ENCODE measurements at regions not wholly inside any gene's neighbourhood (a gene's known extent, or its start where the extent isn't known, plus 50 kb on each side); places are given as distances from the start of the nearest gene placed in this dataset.

DNA sequence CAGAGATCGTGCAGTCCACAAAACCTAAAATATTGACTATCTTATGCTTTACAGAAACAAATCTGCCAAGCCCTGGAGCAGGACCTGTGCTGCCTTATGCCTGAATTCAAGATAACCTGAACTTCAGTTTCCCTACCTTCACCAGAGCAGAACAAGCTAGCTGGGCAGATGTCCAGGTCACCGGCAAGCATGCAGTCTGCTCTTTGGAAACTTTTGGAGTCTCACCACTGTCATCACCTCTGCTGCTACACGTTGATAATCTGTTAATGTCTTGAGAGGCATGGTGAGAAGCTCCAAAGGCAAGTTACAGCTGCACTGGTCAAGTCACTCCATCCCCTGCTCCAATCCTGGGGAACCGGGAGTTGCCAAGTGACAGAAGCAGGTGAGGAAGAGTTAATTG lies 354.2 kb downstream of the RBM43 start:
- H3K4me2 ChIP-seq = no peak overlapping the region
- TF ChIP-seq EZH2phosphoT487 (IDR thresholded peaks at IDR 0.05) = no peak
- no peak for TF ChIP-seq EZH2 (IDR thresholded peaks at IDR 0.05)
- TF ChIP-seq, protein P1, sequence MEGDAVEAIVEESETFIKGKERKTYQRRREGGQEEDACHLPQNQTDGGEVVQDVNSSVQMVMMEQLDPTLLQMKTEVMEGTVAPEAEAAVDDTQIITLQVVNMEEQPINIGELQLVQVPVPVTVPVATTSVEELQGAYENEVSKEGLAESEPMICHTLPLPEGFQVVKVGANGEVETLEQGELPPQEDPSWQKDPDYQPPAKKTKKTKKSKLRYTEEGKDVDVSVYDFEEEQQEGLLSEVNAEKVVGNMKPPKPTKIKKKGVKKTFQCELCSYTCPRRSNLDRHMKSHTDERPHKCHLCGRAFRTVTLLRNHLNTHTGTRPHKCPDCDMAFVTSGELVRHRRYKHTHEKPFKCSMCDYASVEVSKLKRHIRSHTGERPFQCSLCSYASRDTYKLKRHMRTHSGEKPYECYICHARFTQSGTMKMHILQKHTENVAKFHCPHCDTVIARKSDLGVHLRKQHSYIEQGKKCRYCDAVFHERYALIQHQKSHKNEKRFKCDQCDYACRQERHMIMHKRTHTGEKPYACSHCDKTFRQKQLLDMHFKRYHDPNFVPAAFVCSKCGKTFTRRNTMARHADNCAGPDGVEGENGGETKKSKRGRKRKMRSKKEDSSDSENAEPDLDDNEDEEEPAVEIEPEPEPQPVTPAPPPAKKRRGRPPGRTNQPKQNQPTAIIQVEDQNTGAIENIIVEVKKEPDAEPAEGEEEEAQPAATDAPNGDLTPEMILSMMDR (IDR thresholded peaks at IDR 0.05) = no peak
- H2AFZ ChIP-seq (replicated peaks) = no peak overlapping the region
- H3K4me3 Mint-ChIP-seq = no peak overlapping the region
- no peak overlapping the region for H3K27ac ChIP-seq
- H4K20me1 ChIP-seq (ENCODE audit: low read depth) = no peaks in the 10 kb centered on the region
- H3K4me1 ChIP-seq = no peaks in the 10 kb centered on the region
- no peaks in the 10 kb centered on the region for H3K27me3 ChIP-seq
- H3K9ac ChIP-seq = no peak overlapping the region
- H3K4me1 Mint-ChIP-seq = peaks cover 5% of the 10 kb centered on the region
- H3K9me3 ChIP-seq (ENCODE audit: low read depth) = no peaks in the 10 kb centered on the region
- H3K36me3 Mint-ChIP-seq = peaks cover 2% of the 10 kb centered on the region
- no peaks in the 10 kb centered on the region for H3F3A ChIP-seq (ENCODE audit: low read depth)
- H3K36me3 ChIP-seq = no peaks in the 10 kb centered on the region
- no peaks in the 10 kb centered on the region for H3K79me2 ChIP-seq (ENCODE audit: low read depth)
- peaks cover 2% of the 10 kb centered on the region for H3K9me3 Mint-ChIP-seq
- no peak for DNase-seq (ENCODE audit: low spot score)
- H3K4me3 ChIP-seq = no peak overlapping the region
- H3K27ac Mint-ChIP-seq = no peak overlapping the region
- peaks cover 5% of the 10 kb centered on the region for H3K27me3 Mint-ChIP-seq (ENCODE audit: insufficient read depth, low read depth)

DNA sequence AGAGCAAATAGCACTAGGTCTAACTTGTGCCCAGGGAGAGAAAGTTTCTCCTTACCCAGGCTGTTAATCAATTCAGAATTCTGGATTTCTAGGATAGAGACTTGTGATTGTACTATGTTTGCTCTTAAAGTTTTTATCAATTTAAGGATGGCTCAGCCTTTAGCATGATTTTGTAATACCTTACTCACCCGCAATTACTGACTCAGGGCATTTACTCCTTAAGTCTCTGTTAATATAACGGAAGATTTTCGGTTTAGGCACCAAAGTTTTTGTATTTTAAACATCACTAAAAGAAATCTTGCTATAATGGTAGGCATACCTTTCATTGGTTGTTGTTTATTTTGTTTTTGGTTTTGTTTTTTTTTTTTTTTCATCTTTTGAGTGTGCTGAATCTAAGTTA lies 358.2 kb downstream of the RBM43 start:
- H3K27me3 ChIP-seq = no peaks in the 10 kb centered on the region
- no peaks in the 10 kb centered on the region for H3K4me1 ChIP-seq
- no peak overlapping the region for H3K27ac Mint-ChIP-seq
- no peaks in the 10 kb centered on the region for H3K9me3 ChIP-seq (ENCODE audit: low read depth)
- peaks cover 18% of the 10 kb centered on the region for H3K9me3 Mint-ChIP-seq
- H3K36me3 ChIP-seq = no peaks in the 10 kb centered on the region
- H3K79me2 ChIP-seq (ENCODE audit: low read depth) = no peaks in the 10 kb centered on the region
- H3K27ac ChIP-seq = no peak overlapping the region
- H2AFZ ChIP-seq (replicated peaks) = no peak overlapping the region
- no peaks in the 10 kb centered on the region for H4K20me1 ChIP-seq (ENCODE audit: low read depth)
- H3F3A ChIP-seq (ENCODE audit: low read depth) = no peaks in the 10 kb centered on the region
- H3K27me3 Mint-ChIP-seq (ENCODE audit: insufficient read depth, low read depth) = peaks cover 8% of the 10 kb centered on the region
- no peak overlapping the region for H3K4me3 Mint-ChIP-seq
- H3K4me3 ChIP-seq = no peak overlapping the region
- TF ChIP-seq, protein P1 (IDR thresholded peaks at IDR 0.05) = no peak
- no peak for TF ChIP-seq EZH2 (IDR thresholded peaks at IDR 0.05)
- no peak for TF ChIP-seq EZH2phosphoT487 (IDR thresholded peaks at IDR 0.05)
- no peak overlapping the region for H3K9ac ChIP-seq
- no peaks in the 10 kb centered on the region for H3K4me1 Mint-ChIP-seq
- H3K4me2 ChIP-seq = no peak overlapping the region
- DNase-seq (ENCODE audit: low spot score) = no peak
- H3K36me3 Mint-ChIP-seq = peaks cover 4% of the 10 kb centered on the region

DNA sequence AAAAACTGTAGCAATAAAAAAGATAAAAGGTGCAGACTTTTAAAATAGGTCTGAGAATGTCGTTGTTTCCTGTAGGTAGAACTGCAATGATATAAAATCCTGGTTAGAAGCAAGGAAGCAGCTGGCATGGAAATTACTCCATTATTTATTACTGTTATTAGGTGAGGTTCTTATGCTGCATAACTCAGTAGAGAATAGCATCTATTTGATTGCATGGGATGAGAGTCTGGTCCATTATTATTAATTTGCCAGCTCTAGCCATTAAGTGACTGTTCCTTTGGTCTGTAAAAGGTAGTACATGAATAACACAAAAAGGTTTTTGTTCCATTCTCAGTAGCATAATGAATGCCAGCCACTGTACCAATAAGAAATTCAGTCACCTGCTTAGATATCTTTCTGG lies 358.6 kb downstream of the RBM43 start:
- no peaks in the 10 kb centered on the region for H3K4me1 ChIP-seq
- no peaks in the 10 kb centered on the region for H3K9me3 ChIP-seq (ENCODE audit: low read depth)
- DNase-seq (ENCODE audit: low spot score) = no peak
- no peak for TF ChIP-seq EZH2phosphoT487 (IDR thresholded peaks at IDR 0.05)
- no peak for TF ChIP-seq EZH2 (IDR thresholded peaks at IDR 0.05)
- TF ChIP-seq, protein P1 (IDR thresholded peaks at IDR 0.05) = no peak
- H4K20me1 ChIP-seq (ENCODE audit: low read depth) = no peaks in the 10 kb centered on the region
- no peak overlapping the region for H3K4me3 Mint-ChIP-seq
- no peaks in the 10 kb centered on the region for H3K27me3 ChIP-seq
- H3F3A ChIP-seq (ENCODE audit: low read depth) = no peaks in the 10 kb centered on the region
- H3K27ac Mint-ChIP-seq = no peak overlapping the region
- no peaks in the 10 kb centered on the region for H3K36me3 ChIP-seq
- no peak overlapping the region for H3K27ac ChIP-seq
- no peaks in the 10 kb centered on the region for H3K4me1 Mint-ChIP-seq
- peaks cover 8% of the 10 kb centered on the region for H3K27me3 Mint-ChIP-seq (ENCODE audit: insufficient read depth, low read depth)
- H3K9ac ChIP-seq = no peak overlapping the region
- no peak overlapping the region for H3K4me2 ChIP-seq
- H3K9me3 Mint-ChIP-seq = peaks cover 18% of the 10 kb centered on the region
- no peaks in the 10 kb centered on the region for H3K79me2 ChIP-seq (ENCODE audit: low read depth)
- peaks cover 4% of the 10 kb centered on the region for H3K36me3 Mint-ChIP-seq
- H3K4me3 ChIP-seq = no peak overlapping the region
- no peak overlapping the region for H2AFZ ChIP-seq (replicated peaks)
